Tibial nerve (tissue), 4 donors: ENCODE measurements at regions not wholly inside any gene's neighbourhood (a gene's known extent, or its start where the extent isn't known, plus 50 kb on each side); places are given as distances from the start of the nearest gene placed in this dataset.

Experiments used
- EP300 ChIP-seq, 2 donors: sonication (generic); formaldehyde crosslinking; IDR thresholded peaks; one replicate each; pipeline ENCODE4 v1.6.1; 2017; ENCODE audit warnings: antibody characterized with exemption in 2 of 2, mild to moderate bottlenecking in 1 of 2
- POLR2A ChIP-seq, 2 donors: fragments of 450-650 bp; IDR thresholded peaks; one replicate each; pipeline ENCODE4 v1.6.1; 2017; ENCODE audit warnings: antibody characterized with exemption in 2 of 2, mild to moderate bottlenecking in 2 of 2, moderate library complexity in 2 of 2
- TF ChIP-seq, protein P1 (sequence below), 5 experiments: fragments of 200-600 bp in 3 of 5; fragments of 450-650 bp in 2 of 5; sonication (generic) in 3 of 5; IDR thresholded peaks; one replicate each; pipeline ENCODE4 v1.5.1; 2016 to 2019; ENCODE audit warnings: antibody characterized with exemption in 5 of 5, mild to moderate bottlenecking in 3 of 5, moderate library complexity in 2 of 5

DNA sequence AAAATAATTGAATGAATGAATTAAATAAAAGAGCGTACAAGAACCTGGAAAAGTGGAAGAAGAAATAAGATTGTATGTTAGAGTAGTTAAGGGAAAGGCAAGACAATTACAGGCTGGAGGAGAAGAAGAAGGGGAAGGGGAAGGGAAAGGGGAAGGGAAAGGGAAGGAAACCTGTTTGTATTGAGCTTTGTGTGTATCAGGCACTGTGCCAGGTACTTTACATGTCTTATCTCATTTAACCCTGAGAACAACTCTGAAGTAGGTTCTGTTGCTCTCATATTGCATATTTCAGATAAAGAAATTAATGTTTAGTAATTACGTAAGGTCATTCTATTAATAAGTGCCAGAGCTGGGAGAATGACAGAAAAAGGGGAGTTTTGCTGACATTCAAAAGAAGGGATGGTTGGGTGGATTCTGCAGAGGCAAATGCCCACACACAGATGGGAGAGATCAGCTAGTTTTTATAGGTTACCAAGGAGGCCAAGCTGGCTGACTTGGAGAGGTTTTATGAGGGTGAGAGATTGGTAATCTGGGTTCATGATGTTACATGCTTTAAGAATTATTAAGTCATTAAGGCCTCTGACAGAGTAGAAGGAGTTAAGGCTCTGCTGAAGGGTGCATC, 92.3 kb upstream of the LCORL start:
- TF ChIP-seq POLR2A (IDR thresholded peaks at IDR 0.05) (no peak), EP300 (IDR thresholded peaks at IDR 0.05) (no peak)
- TF ChIP-seq, protein P1, sequence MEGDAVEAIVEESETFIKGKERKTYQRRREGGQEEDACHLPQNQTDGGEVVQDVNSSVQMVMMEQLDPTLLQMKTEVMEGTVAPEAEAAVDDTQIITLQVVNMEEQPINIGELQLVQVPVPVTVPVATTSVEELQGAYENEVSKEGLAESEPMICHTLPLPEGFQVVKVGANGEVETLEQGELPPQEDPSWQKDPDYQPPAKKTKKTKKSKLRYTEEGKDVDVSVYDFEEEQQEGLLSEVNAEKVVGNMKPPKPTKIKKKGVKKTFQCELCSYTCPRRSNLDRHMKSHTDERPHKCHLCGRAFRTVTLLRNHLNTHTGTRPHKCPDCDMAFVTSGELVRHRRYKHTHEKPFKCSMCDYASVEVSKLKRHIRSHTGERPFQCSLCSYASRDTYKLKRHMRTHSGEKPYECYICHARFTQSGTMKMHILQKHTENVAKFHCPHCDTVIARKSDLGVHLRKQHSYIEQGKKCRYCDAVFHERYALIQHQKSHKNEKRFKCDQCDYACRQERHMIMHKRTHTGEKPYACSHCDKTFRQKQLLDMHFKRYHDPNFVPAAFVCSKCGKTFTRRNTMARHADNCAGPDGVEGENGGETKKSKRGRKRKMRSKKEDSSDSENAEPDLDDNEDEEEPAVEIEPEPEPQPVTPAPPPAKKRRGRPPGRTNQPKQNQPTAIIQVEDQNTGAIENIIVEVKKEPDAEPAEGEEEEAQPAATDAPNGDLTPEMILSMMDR (IDR thresholded peaks at IDR 0.05), result no peak
